ENCODE measurements at regions not wholly inside any gene's neighbourhood (a gene's known extent, or its start where the extent isn't known, plus 50 kb on each side); places are given as distances from the start of the nearest gene placed in this dataset.
"Not testable (repeated sequence)": the region's sequence is repeated elsewhere in the genome, so short reads cannot be mapped to it uniquely, and the experiment has no call there.

DNA sequence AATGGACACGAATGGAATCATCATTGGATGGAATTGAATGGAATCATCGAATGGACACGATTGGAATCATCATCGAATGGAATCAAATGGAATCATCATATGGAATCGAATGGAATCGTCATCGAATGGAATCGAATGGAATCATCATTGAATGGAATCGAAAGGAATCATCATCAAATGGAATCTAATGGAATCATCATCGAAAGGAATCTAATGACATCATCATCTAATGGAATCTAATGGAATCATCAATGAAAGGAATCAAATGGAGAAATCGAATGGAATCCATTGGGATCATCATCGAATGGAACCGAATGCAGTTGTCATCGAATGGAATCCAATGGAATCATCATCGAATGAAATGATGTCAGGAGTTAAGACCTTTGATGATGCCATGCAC, 154.9 kb downstream of the SHCBP1 start:
- Histone ChIP-seq H3K9me3 (ENCODE audit: low read length) (0 out of 2 replicates have a peak, but pooled peaks cover 8% of the 10 kb centered on the region), H3K79me2 (ENCODE audit: low read length) (no peaks in the 10 kb centered on the region), H3K4me2 (ENCODE audit: low read length) (no peak overlapping the region), H3K9ac (ENCODE audit: low read length) (no peak overlapping the region), H3K27ac (ENCODE audit: low read length) (no peak overlapping the region), H2AFZ (ENCODE audit: low read length) (no peak overlapping the region), H3K4me3 (ENCODE audit: low read length) (no peak overlapping the region), H3K36me3 (ENCODE audit: low read depth, low read length) (no peaks in the 10 kb centered on the region), H3K4me1 (ENCODE audit: insufficient read depth, low read length) (no peaks in the 10 kb centered on the region), H3K9me2 (replicated peaks; ENCODE audit: low read length) (no peaks in the 10 kb centered on the region), H4K20me1 (ENCODE audit: low read length) (no peaks in the 10 kb centered on the region), H3K27me3 (ENCODE audit: low read length) (no peaks in the 10 kb centered on the region), H3F3A (ENCODE audit: low read length, unreplicated experiment) (no peaks in the 10 kb centered on the region)
- no TSS peak for BruUV-seq (replicated peaks)
- DNase-seq (no peak), ATAC-seq (no peak)
- intact Hi-C loops (cut with micrococcal nuclease) = no loop called here
- CTCF ChIA-PET = no interaction called here
- POLR2A ChIA-PET (ENCODE audit: unreplicated experiment) = no interaction called here
- TF ChIP-seq, protein P1, sequence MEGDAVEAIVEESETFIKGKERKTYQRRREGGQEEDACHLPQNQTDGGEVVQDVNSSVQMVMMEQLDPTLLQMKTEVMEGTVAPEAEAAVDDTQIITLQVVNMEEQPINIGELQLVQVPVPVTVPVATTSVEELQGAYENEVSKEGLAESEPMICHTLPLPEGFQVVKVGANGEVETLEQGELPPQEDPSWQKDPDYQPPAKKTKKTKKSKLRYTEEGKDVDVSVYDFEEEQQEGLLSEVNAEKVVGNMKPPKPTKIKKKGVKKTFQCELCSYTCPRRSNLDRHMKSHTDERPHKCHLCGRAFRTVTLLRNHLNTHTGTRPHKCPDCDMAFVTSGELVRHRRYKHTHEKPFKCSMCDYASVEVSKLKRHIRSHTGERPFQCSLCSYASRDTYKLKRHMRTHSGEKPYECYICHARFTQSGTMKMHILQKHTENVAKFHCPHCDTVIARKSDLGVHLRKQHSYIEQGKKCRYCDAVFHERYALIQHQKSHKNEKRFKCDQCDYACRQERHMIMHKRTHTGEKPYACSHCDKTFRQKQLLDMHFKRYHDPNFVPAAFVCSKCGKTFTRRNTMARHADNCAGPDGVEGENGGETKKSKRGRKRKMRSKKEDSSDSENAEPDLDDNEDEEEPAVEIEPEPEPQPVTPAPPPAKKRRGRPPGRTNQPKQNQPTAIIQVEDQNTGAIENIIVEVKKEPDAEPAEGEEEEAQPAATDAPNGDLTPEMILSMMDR (conservative IDR thresholded peaks at IDR 0.05; ENCODE audit: low read depth, low read length) = no peak
- TF ChIP-seq EZH2 (IDR thresholded peaks at IDR 0.05; ENCODE audit: low read length, unreplicated experiment) (no peak), EZH2phosphoT487 (IDR thresholded peaks at IDR 0.05; ENCODE audit: borderline replicate concordance, low read length) (no peak)

DNA sequence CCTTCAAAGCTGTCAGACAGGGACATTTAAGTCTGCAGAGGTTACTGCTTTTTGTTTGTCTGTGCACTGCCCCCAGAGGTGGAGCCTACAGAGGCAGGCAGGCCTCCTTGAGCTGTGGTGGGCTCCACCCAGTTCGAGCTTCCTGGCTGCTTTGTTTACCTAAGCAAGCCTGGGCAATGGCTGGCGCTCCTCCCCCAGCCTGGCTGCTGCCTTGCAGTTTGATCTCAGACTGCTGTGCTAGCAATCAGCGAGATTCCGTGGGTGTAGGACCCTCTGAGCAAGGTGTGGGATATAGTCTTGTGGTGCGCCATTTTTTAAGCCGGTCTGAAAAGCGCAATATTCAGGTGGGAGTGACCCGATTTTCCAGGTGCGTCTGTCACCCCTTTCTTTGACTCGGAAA, 166.4 kb downstream of the SHCBP1 start:
- H3K79me2 ChIP-seq (ENCODE audit: low read length); BruUV-seq (replicated peaks); H3K27me3 ChIP-seq (ENCODE audit: low read length); H4K20me1 ChIP-seq (ENCODE audit: low read length); H3K4me2 ChIP-seq (ENCODE audit: low read length); DNase-seq; H3K4me3 ChIP-seq (ENCODE audit: low read length); CTCF ChIA-PET; intact Hi-C loops (cut with micrococcal nuclease); H3K9me2 ChIP-seq (replicated peaks; ENCODE audit: low read length); H3F3A ChIP-seq (ENCODE audit: low read length, unreplicated experiment); H3K27ac ChIP-seq (ENCODE audit: low read length); H3K9ac ChIP-seq (ENCODE audit: low read length); H3K4me1 ChIP-seq (ENCODE audit: insufficient read depth, low read length); POLR2A ChIA-PET (ENCODE audit: unreplicated experiment); H3K9me3 ChIP-seq (ENCODE audit: low read length); H2AFZ ChIP-seq (ENCODE audit: low read length); H3K36me3 ChIP-seq (ENCODE audit: low read depth, low read length); ATAC-seq: not testable (repeated sequence)

DNA sequence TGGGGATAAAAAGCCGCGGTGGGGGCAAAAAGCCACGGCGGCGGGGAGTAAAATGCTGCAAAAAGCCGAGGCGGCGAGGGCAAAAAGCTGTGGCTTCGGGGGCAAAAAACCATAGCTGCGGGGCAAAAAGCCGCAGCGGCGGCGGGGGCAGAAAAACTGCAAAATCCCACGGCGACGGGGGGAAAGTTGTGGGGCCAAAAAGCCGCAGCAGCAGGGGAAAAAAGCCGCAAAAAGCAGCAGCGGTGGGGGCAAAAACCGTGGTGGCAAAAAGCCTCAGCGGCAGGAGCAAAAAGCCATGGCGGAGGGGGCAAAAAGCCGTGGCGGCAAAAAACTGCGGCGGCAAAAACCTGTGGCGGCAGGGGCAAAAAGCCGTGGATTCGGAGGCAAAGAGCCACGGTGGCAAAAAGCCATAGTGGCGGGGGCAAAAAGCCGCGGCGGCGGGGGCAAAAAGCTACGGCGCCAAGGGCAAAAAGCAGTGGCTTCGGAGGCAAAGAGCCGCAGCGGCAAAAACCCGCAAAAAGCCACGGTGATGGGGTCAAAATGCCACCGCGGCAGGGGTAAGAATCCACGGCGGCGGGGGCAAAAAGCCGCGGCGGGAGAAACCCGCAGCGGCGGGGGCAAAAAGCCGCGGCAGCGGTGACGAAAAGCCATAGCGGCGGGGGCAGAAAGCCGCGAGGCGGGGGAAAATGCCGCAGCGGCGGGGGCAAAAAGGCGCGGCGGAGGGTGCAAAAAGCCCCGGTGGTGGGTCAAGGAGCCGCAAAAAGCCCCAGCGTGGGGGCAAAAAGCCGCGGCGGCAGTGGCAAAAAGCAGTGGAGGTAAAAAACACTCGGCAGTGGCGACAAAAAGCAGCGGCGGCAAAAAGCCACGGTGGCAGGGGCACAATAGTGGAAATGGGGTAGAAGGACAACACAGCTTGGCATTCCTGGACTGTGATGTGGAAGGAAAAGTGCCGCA, 192.8 kb downstream of the SHCBP1 start:
- TF ChIP-seq, protein P1 (conservative IDR thresholded peaks at IDR 0.05; ENCODE audit: low read depth, low read length) = no peak
- no peak for TF ChIP-seq EZH2phosphoT487 (IDR thresholded peaks at IDR 0.05; ENCODE audit: borderline replicate concordance, low read length)
- TF ChIP-seq EZH2 (IDR thresholded peaks at IDR 0.05; ENCODE audit: low read length, unreplicated experiment) = no peak
- H3K9me3 ChIP-seq (ENCODE audit: low read length) = no peaks in the 10 kb centered on the region
- H3K4me3 ChIP-seq (ENCODE audit: low read length) = no peak overlapping the region
- H3K4me2 ChIP-seq (ENCODE audit: low read length) = no peak overlapping the region
- no peaks in the 10 kb centered on the region for H3K36me3 ChIP-seq (ENCODE audit: low read depth, low read length)
- ChIA-PET POLR2A (ENCODE audit: unreplicated experiment) (no interaction called here), CTCF (no interaction called here)
- H3K79me2 ChIP-seq (ENCODE audit: low read length) = no peaks in the 10 kb centered on the region
- no peak overlapping the region for H2AFZ ChIP-seq (ENCODE audit: low read length)
- H3K27me3 ChIP-seq (ENCODE audit: low read length) = peaks cover 26% of the 10 kb centered on the region
- no peak overlapping the region for H3K27ac ChIP-seq (ENCODE audit: low read length)
- no peak for DNase-seq
- no peak for ATAC-seq
- no peaks in the 10 kb centered on the region for H3F3A ChIP-seq (ENCODE audit: low read length, unreplicated experiment)
- no peaks in the 10 kb centered on the region for H4K20me1 ChIP-seq (ENCODE audit: low read length)
- H3K9me2 ChIP-seq (replicated peaks; ENCODE audit: low read length) = no peaks in the 10 kb centered on the region
- H3K9ac ChIP-seq (ENCODE audit: low read length) = no peak overlapping the region
- no TSS peak for BruUV-seq (replicated peaks)
- no peaks in the 10 kb centered on the region for H3K4me1 ChIP-seq (ENCODE audit: insufficient read depth, low read length)
- intact Hi-C loops (cut with micrococcal nuclease) = no loop called here
